ENCODE measurements at regions not wholly inside any gene's neighbourhood (a gene's known extent, or its start where the extent isn't known, plus 50 kb on each side); places are given as distances from the start of the nearest gene placed in this dataset.

GRCh38 chr1:113018911-113019310 is 54.1 kb upstream of the LRIG2 start:
- peak overlapping the region; percentile 94 for H3K27ac Mint-ChIP-seq
- H3K36me3 Mint-ChIP-seq (ENCODE audit: low read depth): peaks cover 26% of the 10 kb centered on the region
- H3K9me3 Mint-ChIP-seq: no peaks in the 10 kb centered on the region
- no peak for DNase-seq
- no peak for TF ChIP-seq CTCF (IDR thresholded peaks at IDR 0.05)
- peaks cover 24% of the 10 kb centered on the region for H3K4me1 Mint-ChIP-seq
- H3K4me3 Mint-ChIP-seq: no peak overlapping the region
- H3K27me3 Mint-ChIP-seq (ENCODE audit: low read depth, poor library complexity): no peaks in the 10 kb centered on the region

GRCh38 chr1:113021430-113022085 is 51.4 kb upstream of the LRIG2 start:
- Mint-ChIP-seq H3K27me3 (ENCODE audit: low read depth, poor library complexity) (no peaks in the 10 kb centered on the region), H3K36me3 (ENCODE audit: low read depth) (peaks cover 26% of the 10 kb centered on the region), H3K9me3 (no peaks in the 10 kb centered on the region), H3K4me3 (no peak overlapping the region), H3K4me1 (peaks cover 30% of the 10 kb centered on the region), H3K27ac (peak overlapping the region; percentile 37)
- no peak for TF ChIP-seq CTCF (IDR thresholded peaks at IDR 0.05)
- DNase-seq: no peak

Measured in nephron progenitor cell (in vitro differentiated cells).